Left ventricle myocardium inferior (tissue), 1 donor: ENCODE measurements at regions not wholly inside any gene's neighbourhood (a gene's known extent, or its start where the extent isn't known, plus 50 kb on each side); places are given as distances from the start of the nearest gene placed in this dataset.

ENCODE experiments used
- DNase-seq: peaks from one replicate; pipeline ENCODE4 v3.0.0-alpha.2; 2020
- H3K27ac ChIP-seq: fragments of 200-600 bp; replicated peaks from 2 replicates; pipeline ENCODE4 v1.8.0; 2021
- H3K27me3 ChIP-seq: fragments of 200-600 bp; 2 replicates; pipeline ENCODE4 v1.8.0; 2021; ENCODE audit warnings: low read depth
- H3K36me3 ChIP-seq: fragments of 200-600 bp; 2 replicates; pipeline ENCODE4 v1.8.0; 2021
- H3K4me1 ChIP-seq: fragments of 200-600 bp; 2 replicates; pipeline ENCODE4 v1.8.0; 2021
- H3K4me3 ChIP-seq: fragments of 200-600 bp; 2 replicates; pipeline ENCODE4 v1.8.0; 2021; ENCODE audit warnings: mild to moderate bottlenecking, moderate library complexity
- H3K9me3 ChIP-seq: fragments of 200-600 bp; replicated peaks from 2 replicates; pipeline ENCODE4 v1.8.0; 2021
- intact Hi-C: fragments of 100-400 bp; cut with micrococcal nuclease; formaldehyde crosslinking; loops from one replicate; pipeline ENCODE4 v1.11.0; 2022
- TF ChIP-seq, protein P1 (sequence below): fragments of 200-600 bp; IDR thresholded peaks from 2 replicates; pipeline ENCODE4 v1.8.0; 2021; ENCODE audit warnings: antibody characterized with exemption, mild to moderate bottlenecking, borderline replicate concordance
- donor health status: DM: no; HTN: yes; CAD: no; lungs with severe emphysema.

DNA sequence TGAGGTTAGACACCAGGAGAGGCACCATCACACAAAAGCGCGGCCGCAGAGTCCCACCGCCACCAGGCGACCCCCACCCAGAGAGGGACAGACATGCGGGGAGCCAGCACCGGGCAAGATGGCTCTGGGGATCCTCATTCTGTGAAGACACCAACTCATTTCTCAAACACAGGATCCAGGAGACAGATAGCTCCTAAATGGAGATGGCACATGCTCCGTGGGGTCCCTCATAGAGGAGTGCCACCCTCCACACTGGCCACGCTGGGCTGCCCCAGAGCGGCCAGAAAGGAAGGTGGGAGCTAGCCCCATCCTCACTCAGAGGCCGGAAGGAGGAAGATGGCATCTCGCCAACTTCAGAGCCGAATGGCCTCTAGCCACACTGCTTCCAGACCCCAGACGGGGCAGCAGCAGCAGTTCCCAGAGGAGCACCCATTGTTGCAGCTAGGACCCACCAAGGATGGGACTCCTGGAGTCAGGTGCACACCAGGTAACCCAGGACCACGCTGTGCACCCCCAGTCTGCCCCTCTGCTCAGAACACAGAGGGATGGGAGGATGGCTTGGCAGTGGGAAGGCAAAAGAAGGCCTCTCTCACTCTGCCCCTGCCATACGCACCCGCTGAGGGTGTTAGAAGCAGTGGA, 78.6 kb downstream of the ZIC5 start:
- Histone ChIP-seq H3K4me1 (peaks cover 8% of the 10 kb centered on the region), H3K27me3 (peaks cover 51% of the 10 kb centered on the region), H3K4me3 (no peak overlapping the region), H3K27ac (no peak overlapping the region), H3K36me3 (no peaks in the 10 kb centered on the region), H3K9me3 (no peaks in the 10 kb centered on the region)
- intact Hi-C loops: loop anchor here (10.0 kb wide), 1 partner anchor 342 kb away; no protein-coding TSS in a partner anchor
- DNase-seq: no peak
- TF ChIP-seq, protein P1, sequence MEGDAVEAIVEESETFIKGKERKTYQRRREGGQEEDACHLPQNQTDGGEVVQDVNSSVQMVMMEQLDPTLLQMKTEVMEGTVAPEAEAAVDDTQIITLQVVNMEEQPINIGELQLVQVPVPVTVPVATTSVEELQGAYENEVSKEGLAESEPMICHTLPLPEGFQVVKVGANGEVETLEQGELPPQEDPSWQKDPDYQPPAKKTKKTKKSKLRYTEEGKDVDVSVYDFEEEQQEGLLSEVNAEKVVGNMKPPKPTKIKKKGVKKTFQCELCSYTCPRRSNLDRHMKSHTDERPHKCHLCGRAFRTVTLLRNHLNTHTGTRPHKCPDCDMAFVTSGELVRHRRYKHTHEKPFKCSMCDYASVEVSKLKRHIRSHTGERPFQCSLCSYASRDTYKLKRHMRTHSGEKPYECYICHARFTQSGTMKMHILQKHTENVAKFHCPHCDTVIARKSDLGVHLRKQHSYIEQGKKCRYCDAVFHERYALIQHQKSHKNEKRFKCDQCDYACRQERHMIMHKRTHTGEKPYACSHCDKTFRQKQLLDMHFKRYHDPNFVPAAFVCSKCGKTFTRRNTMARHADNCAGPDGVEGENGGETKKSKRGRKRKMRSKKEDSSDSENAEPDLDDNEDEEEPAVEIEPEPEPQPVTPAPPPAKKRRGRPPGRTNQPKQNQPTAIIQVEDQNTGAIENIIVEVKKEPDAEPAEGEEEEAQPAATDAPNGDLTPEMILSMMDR: no peak

DNA sequence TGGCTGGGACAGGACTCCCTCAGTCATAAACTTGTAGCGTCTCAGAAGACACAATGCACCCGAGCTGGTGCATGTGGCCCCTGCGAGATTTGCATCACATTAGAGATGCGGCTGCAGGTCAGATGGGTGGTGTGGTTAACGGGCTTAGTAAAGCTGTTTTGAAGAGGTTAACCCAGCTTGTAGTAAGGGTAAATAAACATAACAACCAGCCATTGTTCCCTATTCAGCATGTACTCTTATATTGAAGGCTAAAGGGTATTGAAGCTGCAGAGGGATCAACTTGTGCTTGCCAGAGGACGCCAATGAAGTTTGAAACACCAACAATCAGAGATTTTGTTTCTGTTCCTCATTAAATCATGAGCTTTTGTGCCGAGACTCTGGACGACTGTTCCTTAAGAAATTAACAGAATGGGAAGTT, 79.4 kb downstream of the ZIC5 start:
- Histone ChIP-seq H3K9me3 (no peaks in the 10 kb centered on the region), H3K4me1 (peaks cover 8% of the 10 kb centered on the region), H3K36me3 (no peaks in the 10 kb centered on the region), H3K27ac (no peak overlapping the region), H3K4me3 (no peak overlapping the region), H3K27me3 (peaks cover 43% of the 10 kb centered on the region)
- intact Hi-C loops: loop anchor here (10.0 kb wide), 1 partner anchor 343 kb away; no protein-coding TSS in a partner anchor
- no peak for DNase-seq
- TF ChIP-seq, protein P1: no peak

GRCh38 chr13:99886706-99887105, 84.9 kb downstream of the ZIC5 start:
- peaks cover 21% of the 10 kb centered on the region for H3K27me3 ChIP-seq
- no peaks in the 10 kb centered on the region for H3K9me3 ChIP-seq
- H3K27ac ChIP-seq: no peak overlapping the region
- DNase-seq: no peak
- TF ChIP-seq, protein P1: no peak
- H3K4me3 ChIP-seq: no peak overlapping the region
- no peaks in the 10 kb centered on the region for H3K4me1 ChIP-seq
- intact Hi-C loops: no loop called here
- H3K36me3 ChIP-seq: no peaks in the 10 kb centered on the region

GRCh38 chr13:99884913-99885312, 86.7 kb downstream of the ZIC5 start:
- Histone ChIP-seq H3K27ac (no peak overlapping the region), H3K36me3 (no peaks in the 10 kb centered on the region), H3K4me3 (no peak overlapping the region), H3K9me3 (no peaks in the 10 kb centered on the region), H3K4me1 (no peaks in the 10 kb centered on the region), H3K27me3 (peaks cover 21% of the 10 kb centered on the region)
- TF ChIP-seq, protein P1: no peak
- intact Hi-C loops: no loop called here
- DNase-seq: no peak

DNA sequence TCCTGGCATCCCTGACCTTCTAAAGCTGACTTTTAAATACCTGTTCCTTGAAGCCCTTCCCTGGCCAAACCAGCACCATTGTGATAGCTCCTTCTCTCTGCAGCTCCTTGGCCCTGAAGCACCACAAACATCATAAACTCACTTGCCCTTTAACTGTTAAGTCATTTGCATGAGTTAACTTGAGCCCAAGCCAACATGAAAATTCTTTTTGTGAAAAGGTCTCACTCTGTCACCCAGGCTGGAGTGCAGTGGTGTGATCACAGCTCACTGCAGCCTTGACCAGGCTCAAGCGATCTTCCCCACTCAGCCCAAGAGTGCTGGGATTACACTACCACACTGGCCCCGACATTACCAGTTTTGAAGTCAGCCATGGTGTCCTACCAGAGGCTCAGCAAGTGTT, 87.8 kb downstream of the ZIC5 start:
- intact Hi-C loops: no loop called here
- Histone ChIP-seq H3K9me3 (no peaks in the 10 kb centered on the region), H3K36me3 (no peaks in the 10 kb centered on the region), H3K27ac (no peak overlapping the region), H3K27me3 (peaks cover 21% of the 10 kb centered on the region), H3K4me1 (no peaks in the 10 kb centered on the region), H3K4me3 (no peak overlapping the region)
- DNase-seq: no peak
- TF ChIP-seq, protein P1: no peak
